Smooth muscle cell (in vitro differentiated cells): ENCODE measurements at regions not wholly inside any gene's neighbourhood (a gene's known extent, or its start where the extent isn't known, plus 50 kb on each side); places are given as distances from the start of the nearest gene placed in this dataset.

Source experiments
- DNase-seq: peaks from one replicate; lab custom pipeline; 2025; ENCODE audit not compliant: unreplicated experiment; lab: John Stamatoyannopoulos, UW
- H2AFZ ChIP-seq: fragments of 200-600 bp; sonication (generic); 2 replicates; pipeline ENCODE4 v1.6.0; 2016; ENCODE audit warnings: antibody characterized with exemption, low read depth, mild to moderate bottlenecking
- H3F3A ChIP-seq: fragments of 200-600 bp; sonication (generic); 2 replicates; pipeline ENCODE4 v1.6.0; 2017; ENCODE audit warnings: antibody characterized with exemption, low read depth
- H3K27ac ChIP-seq: fragments of 200-600 bp; sonication (generic); 2 replicates; pipeline ENCODE4 v1.5.1; 2016; ENCODE audit warnings: low read depth, mild to moderate bottlenecking
- H3K27me3 ChIP-seq: fragments of 200-600 bp; sonication (generic); 2 replicates; pipeline ENCODE4 v1.6.1; 2016; ENCODE audit warnings: low read depth, mild to moderate bottlenecking
- H3K36me3 ChIP-seq: fragments of 200-600 bp; sonication (generic); 2 replicates; pipeline ENCODE4 v1.5.1; 2016; ENCODE audit warnings: low read depth
- H3K4me1 ChIP-seq: fragments of 200-600 bp; sonication (generic); 2 replicates; pipeline ENCODE4 v1.5.1; 2016; ENCODE audit warnings: low read depth
- H3K4me2 ChIP-seq: fragments of 200-600 bp; sonication (generic); 2 replicates; pipeline ENCODE4 v1.6.0; 2016; ENCODE audit warnings: mild to moderate bottlenecking
- H3K4me3 ChIP-seq: fragments of 200-600 bp; sonication (generic); 2 replicates; pipeline ENCODE4 v1.5.1; 2016; ENCODE audit warnings: mild to moderate bottlenecking
- H3K79me2 ChIP-seq: fragments of 200-600 bp; sonication (generic); 2 replicates; pipeline ENCODE4 v1.6.0; 2016; ENCODE audit warnings: low read depth, mild to moderate bottlenecking
- H3K9ac ChIP-seq: fragments of 200-600 bp; sonication (generic); 2 replicates; pipeline ENCODE4 v1.6.0; 2016; ENCODE audit warnings: low read depth
- H3K9me3 ChIP-seq: fragments of 200-600 bp; sonication (generic); replicated peaks from 2 replicates; pipeline ENCODE4 v1.5.1; 2016; ENCODE audit warnings: low read depth
- H4K20me1 ChIP-seq: fragments of 200-600 bp; sonication (generic); 2 replicates; pipeline ENCODE4 v1.6.0; 2016; ENCODE audit warnings: low read depth
- CTCF ChIP-seq: fragments of 200-600 bp; sonication (generic); IDR thresholded peaks from 2 replicates; pipeline ENCODE4 v1.5.1; 2017; ENCODE audit warnings: borderline replicate concordance, mild to moderate bottlenecking, antibody characterized with exemption; ENCODE audit not compliant: insufficient read depth, poor library complexity, severe bottlenecking
- WGBS: methylation state at CpG from one replicate; pipeline ENCODE4 v1.1.7; 2016; ENCODE audit warnings: low lambda C conversion rate; 5-methylcytosine and 5-hydroxymethylcytosine counted together

- 79% methylated on average over 1 of the region's 1 CpG for WGBS
- Histone ChIP-seq H3K9me3 (no peaks in the 10 kb centered on the region), H3K4me1 (peaks cover 12% of the 10 kb centered on the region), H3K36me3 (no peaks in the 10 kb centered on the region), H3K4me3 (no peak overlapping the region), H3K79me2 (no peaks in the 10 kb centered on the region), H3K27ac (no peak overlapping the region), H3K9ac (no peak overlapping the region), H2AFZ (no peak overlapping the region), H3F3A (no peaks in the 10 kb centered on the region), H3K27me3 (no peaks in the 10 kb centered on the region), H3K4me2 (no peak overlapping the region), H4K20me1 (no peaks in the 10 kb centered on the region)
- DNase-seq: no peak
- no peak for TF ChIP-seq CTCF
These were observed 253.3 kb upstream of the SALL1 start for GRCh38 chr16:51404386-51404785.

- no peaks in the 10 kb centered on the region for H3K79me2 ChIP-seq
- H3F3A ChIP-seq: no peaks in the 10 kb centered on the region
- H4K20me1 ChIP-seq: no peaks in the 10 kb centered on the region
- no peak overlapping the region for H3K4me2 ChIP-seq
- WGBS: 88% methylated on average over 3 of the region's 3 CpGs
- H3K4me1 ChIP-seq: no peaks in the 10 kb centered on the region
- H3K27me3 ChIP-seq: no peaks in the 10 kb centered on the region
- TF ChIP-seq CTCF: no peak
- no peaks in the 10 kb centered on the region for H3K36me3 ChIP-seq
- no peak for DNase-seq
- no peak overlapping the region for H2AFZ ChIP-seq
- H3K9ac ChIP-seq: no peak overlapping the region
- H3K4me3 ChIP-seq: no peak overlapping the region
- no peaks in the 10 kb centered on the region for H3K9me3 ChIP-seq
- H3K27ac ChIP-seq: no peak overlapping the region
These were observed 251.7 kb upstream of the SALL1 start for GRCh38 chr16:51402785-51403184.

- H3F3A ChIP-seq: no peaks in the 10 kb centered on the region
- no peaks in the 10 kb centered on the region for H3K79me2 ChIP-seq
- no peak overlapping the region for H3K4me2 ChIP-seq
- H3K27me3 ChIP-seq: no peaks in the 10 kb centered on the region
- DNase-seq: no peak
- no peaks in the 10 kb centered on the region for H4K20me1 ChIP-seq
- no peak overlapping the region for H3K4me3 ChIP-seq
- no peak for TF ChIP-seq CTCF
- H3K9me3 ChIP-seq: no peaks in the 10 kb centered on the region
- no peaks in the 10 kb centered on the region for H3K36me3 ChIP-seq
- WGBS: 89% methylated on average over 1 of the region's 1 CpG
- no peak overlapping the region for H3K27ac ChIP-seq
- no peaks in the 10 kb centered on the region for H3K4me1 ChIP-seq
- H3K9ac ChIP-seq: no peak overlapping the region
- no peak overlapping the region for H2AFZ ChIP-seq
These were observed 251.2 kb upstream of the SALL1 start for GRCh38 chr16:51402298-51402697.

GRCh38 chr16:51401673-51402072, 250.6 kb upstream of the SALL1 start:
- WGBS: 98% methylated on average over 2 of the region's 2 CpGs
- no peaks in the 10 kb centered on the region for H4K20me1 ChIP-seq
- TF ChIP-seq CTCF: no peak
- no peaks in the 10 kb centered on the region for H3K36me3 ChIP-seq
- H3K79me2 ChIP-seq: no peaks in the 10 kb centered on the region
- H3K27ac ChIP-seq: no peak overlapping the region
- H3K4me2 ChIP-seq: no peak overlapping the region
- no peak overlapping the region for H3K4me3 ChIP-seq
- H3F3A ChIP-seq: no peaks in the 10 kb centered on the region
- H3K9ac ChIP-seq: no peak overlapping the region
- no peaks in the 10 kb centered on the region for H3K4me1 ChIP-seq
- no peak for DNase-seq
- H3K9me3 ChIP-seq: no peaks in the 10 kb centered on the region
- H2AFZ ChIP-seq: no peak overlapping the region
- no peaks in the 10 kb centered on the region for H3K27me3 ChIP-seq
